ENCODE measurements at regions not wholly inside any gene's neighbourhood (a gene's known extent, or its start where the extent isn't known, plus 50 kb on each side); places are given as distances from the start of the nearest gene placed in this dataset.

DNA sequence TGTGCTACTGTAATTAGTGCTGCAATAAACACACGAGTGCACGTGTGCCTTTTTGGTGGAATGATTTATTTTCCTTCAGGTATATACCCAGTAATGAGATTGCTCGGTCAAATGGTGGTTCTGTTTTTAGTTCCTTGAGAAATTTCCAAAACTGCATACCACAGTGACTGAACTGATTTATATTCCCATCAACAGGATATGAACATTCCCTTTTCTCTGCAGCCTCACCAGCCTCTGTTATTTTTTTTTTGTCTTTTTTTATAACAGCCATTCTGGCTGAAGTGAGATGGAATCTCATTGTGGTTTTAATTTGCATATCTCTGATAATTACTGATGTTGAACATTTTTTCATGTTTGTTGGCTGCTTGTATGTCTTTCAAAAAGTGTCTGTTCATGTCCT is 922.9 kb upstream of the LRRN3 start:
- H3K4me1 Mint-ChIP-seq (ENCODE audit: low read depth in 2 of 2), result no peaks in the 10 kb centered on the region
- H3K4me3 Mint-ChIP-seq, result no peak overlapping the region
- DNase-seq (ENCODE audit: low spot score), result no peak
- H3K36me3 Mint-ChIP-seq, result no peaks in the 10 kb centered on the region
- no peak for ATAC-seq
- H3K27ac Mint-ChIP-seq, result no peak overlapping the region
- H3K27me3 Mint-ChIP-seq, result no peaks in the 10 kb centered on the region
- peaks cover 22% of the 10 kb centered on the region for H3K9me3 Mint-ChIP-seq

DNA sequence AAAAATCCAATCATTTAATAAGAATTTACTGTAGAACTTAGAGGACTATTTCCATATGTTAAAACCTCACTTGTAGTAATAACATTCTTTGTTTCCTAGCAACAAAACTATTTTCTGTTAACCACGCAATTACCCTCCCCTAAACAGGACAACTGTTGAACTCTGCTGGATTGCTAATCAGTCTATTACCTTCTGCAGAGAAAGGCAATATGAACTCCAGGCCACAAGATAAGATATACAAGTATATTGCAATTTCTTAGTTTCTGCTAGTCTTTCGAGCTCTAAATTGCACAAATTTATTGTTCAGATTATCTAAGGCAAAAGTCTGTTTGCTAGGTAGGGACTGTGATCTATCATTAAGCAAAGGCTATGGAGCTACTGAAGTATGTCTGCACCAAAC is 920.1 kb upstream of the LRRN3 start:
- no peaks in the 10 kb centered on the region for H3K27me3 Mint-ChIP-seq
- no peaks in the 10 kb centered on the region for H3K4me1 Mint-ChIP-seq (ENCODE audit: low read depth in 2 of 2)
- DNase-seq (ENCODE audit: low spot score) (no peak), ATAC-seq (no peak)
- H3K36me3 Mint-ChIP-seq, result peaks cover 5% of the 10 kb centered on the region
- peaks cover 27% of the 10 kb centered on the region for H3K9me3 Mint-ChIP-seq
- H3K27ac Mint-ChIP-seq, result no peak overlapping the region
- no peak overlapping the region for H3K4me3 Mint-ChIP-seq

DNA sequence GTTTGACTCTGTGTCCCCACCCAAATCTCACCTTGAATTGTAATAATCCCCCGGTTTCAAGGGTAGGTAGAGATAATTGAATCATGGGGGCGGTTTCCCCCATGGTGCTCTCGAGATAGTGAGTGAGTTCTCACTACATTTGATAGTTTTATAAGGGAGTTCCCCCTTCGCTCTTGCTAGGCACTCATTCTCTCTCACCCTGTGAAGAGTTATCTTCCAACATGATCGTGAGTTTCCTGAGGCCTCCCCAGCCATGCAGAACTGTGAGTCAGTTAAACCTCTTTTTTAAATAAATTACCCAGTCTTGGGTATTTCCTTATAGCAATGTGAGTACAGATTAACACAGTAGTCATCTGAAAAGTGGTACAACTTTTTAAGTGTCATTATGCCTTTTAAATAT is 913.5 kb upstream of the LRRN3 start:
- H3K4me1 Mint-ChIP-seq (ENCODE audit: low read depth in 2 of 2), result no peaks in the 10 kb centered on the region
- peaks cover 5% of the 10 kb centered on the region for H3K36me3 Mint-ChIP-seq
- H3K27ac Mint-ChIP-seq, result no peak overlapping the region

DNA sequence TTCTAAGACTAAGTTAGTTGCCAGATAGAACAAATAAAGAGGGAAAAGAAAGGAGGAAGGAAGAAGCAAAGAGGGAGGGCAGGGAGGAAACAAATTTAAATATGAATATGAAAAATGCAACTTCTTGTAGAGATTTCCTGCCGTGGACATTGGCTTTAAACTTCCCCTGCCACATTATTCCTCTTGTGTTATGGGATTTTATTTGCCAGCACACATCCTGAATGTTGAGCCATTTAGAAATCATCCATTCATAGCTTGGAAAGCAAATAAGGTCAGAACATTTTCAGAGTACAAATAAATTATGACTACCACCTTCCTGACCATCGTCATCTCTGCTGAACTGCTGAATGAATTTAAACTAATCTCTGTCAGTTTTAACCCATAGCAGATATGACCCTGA is 911.9 kb upstream of the LRRN3 start:
- Mint-ChIP-seq H3K4me3 (no peak overlapping the region), H3K27ac (no peak overlapping the region), H3K9me3 (peaks cover 6% of the 10 kb centered on the region), H3K4me1 (ENCODE audit: low read depth in 2 of 2) (no peaks in the 10 kb centered on the region), H3K27me3 (no peaks in the 10 kb centered on the region), H3K36me3 (peaks cover 2% of the 10 kb centered on the region)
- ATAC-seq (no peak), DNase-seq (ENCODE audit: low spot score) (no peak)

More for the DNA sequence above, 913.5 kb upstream of the LRRN3 start:
- DNase-seq (ENCODE audit: low spot score) (no peak), ATAC-seq (no peak)
- H3K27me3 Mint-ChIP-seq, result no peaks in the 10 kb centered on the region
- H3K4me3 Mint-ChIP-seq, result no peak overlapping the region
- peaks cover 9% of the 10 kb centered on the region for H3K9me3 Mint-ChIP-seq

DNA sequence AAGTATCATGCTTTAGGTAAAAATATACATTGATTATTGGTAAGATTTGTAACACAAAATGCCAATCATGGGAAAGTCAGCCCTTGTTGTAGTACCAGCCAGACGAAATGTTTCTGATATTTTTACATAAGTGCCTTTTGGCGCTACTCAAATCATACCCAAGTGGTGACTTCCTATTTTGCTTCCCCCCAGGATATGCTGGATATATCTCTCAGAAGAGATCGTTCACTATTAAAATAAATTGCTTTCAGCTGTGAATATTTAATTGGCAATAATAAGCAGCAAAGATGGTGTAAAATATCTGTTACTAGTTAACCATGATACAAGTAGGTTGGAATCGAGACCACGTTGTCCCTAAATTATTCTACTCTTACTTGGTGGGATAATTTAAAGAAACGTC is 909.2 kb upstream of the LRRN3 start:
- Mint-ChIP-seq H3K27ac (no peak overlapping the region), H3K4me1 (ENCODE audit: low read depth in 2 of 2) (no peaks in the 10 kb centered on the region), H3K36me3 (peaks cover 6% of the 10 kb centered on the region), H3K9me3 (peaks cover 5% of the 10 kb centered on the region), H3K4me3 (no peak overlapping the region), H3K27me3 (no peaks in the 10 kb centered on the region)
- DNase-seq (ENCODE audit: low spot score), result no peak
- no peak for ATAC-seq

DNA sequence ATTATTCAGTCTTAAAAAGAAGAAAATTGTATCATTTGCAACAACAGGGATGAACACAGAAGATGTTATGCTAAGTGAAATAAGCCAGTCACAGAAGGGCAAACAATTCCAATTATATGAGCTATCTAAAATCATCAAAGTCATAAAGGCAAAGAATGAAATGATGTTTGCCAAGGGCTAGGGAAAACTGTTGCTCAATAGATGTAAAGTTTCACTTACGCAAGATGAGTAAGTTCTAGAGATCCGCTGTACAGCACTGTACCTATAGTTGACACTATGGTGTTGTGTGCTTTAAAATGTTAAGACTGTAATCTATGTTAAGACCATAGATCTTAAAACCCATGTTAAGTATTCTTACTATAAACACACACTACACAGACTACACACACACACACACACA is 904.6 kb upstream of the LRRN3 start:
- H3K4me1 Mint-ChIP-seq (ENCODE audit: low read depth in 2 of 2), result no peaks in the 10 kb centered on the region
- no peak for ATAC-seq
- H3K4me3 Mint-ChIP-seq, result no peak overlapping the region
- no peak overlapping the region for H3K27ac Mint-ChIP-seq
- no peaks in the 10 kb centered on the region for H3K27me3 Mint-ChIP-seq
- peaks cover 9% of the 10 kb centered on the region for H3K9me3 Mint-ChIP-seq
- no peak for DNase-seq (ENCODE audit: low spot score)
- peaks cover 10% of the 10 kb centered on the region for H3K36me3 Mint-ChIP-seq

DNA sequence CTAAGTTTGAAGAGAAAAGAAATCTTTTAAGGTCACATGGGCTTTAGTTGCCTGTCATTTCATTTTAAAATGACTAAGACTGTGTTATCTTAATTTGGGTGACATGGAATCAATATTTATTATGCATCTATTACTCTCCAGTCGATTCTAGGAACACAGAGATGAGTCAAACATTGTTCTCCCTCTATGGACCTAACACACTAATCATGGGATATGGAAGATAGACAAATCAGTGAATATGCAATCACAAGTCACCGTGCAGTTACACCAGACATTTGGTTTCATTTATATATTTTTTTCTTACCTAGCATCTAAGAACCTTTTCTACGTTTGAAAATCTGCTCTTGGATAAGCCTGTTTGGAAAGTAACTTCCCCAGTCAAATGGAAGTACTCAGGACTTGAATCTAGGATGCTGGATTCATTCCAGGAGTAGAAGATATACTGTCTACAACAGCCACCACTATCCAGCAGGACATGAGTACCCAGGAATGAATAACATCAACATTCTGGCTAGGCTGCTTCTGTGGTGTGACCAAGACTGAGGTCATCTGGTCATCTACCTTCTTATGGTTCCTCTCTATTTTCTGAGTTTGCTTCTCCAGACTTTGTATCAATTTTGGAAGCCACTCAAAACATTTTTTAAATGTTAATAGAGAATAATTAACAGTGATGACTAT is 902.9 kb upstream of the LRRN3 start:
- Mint-ChIP-seq H3K9me3 (peaks cover 12% of the 10 kb centered on the region), H3K36me3 (peaks cover 10% of the 10 kb centered on the region), H3K27ac (no peak overlapping the region), H3K4me1 (ENCODE audit: low read depth in 2 of 2) (no peaks in the 10 kb centered on the region), H3K27me3 (no peaks in the 10 kb centered on the region), H3K4me3 (no peak overlapping the region)
- no peak for DNase-seq (ENCODE audit: low spot score)
- ATAC-seq, result no peak

DNA sequence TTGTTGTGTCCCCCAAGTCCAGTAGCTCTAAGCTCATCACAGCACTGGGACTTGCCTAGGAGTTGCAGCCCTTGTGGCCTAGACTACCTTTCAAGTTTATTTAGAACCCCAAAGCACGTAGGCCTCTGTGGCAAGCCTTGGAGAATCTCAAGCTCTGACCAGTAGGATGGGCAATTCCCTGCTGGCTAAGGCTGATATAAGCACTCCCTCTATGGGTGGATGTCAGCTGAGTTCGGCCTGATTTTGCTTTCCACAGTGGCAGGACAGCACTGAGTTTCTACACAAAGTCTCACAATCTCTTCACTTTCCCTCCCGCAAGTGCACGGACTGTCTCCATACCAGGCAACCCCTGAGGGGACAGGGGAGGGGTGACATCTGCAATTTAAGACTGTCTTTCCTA is 886.4 kb upstream of the LRRN3 start:
- DNase-seq (ENCODE audit: low spot score), result no peak
- Mint-ChIP-seq H3K9me3 (peaks cover 3% of the 10 kb centered on the region), H3K27me3 (no peaks in the 10 kb centered on the region), H3K36me3 (peaks cover 13% of the 10 kb centered on the region), H3K4me3 (no peak overlapping the region), H3K27ac (no peak overlapping the region), H3K4me1 (ENCODE audit: low read depth in 2 of 2) (no peaks in the 10 kb centered on the region)
- no peak for ATAC-seq

DNA sequence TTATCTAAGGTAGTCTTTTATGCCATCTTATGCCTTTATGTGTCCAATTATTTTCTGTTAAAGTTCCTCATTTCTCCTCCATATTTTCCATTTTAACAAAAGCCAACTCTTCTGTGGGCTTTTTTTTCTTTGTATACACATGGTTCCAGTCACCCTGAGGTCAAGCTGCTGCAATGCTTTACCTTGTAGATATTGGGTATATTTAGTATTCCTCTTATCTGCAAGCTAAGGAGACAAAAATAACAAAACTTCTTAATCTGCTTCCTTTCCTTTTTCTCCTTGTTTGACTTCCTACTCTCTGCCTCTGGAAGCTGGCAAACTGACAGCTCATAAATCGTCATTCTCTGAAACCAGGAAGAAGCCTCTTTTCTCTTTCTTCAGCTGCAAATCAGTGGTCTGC is 885.0 kb upstream of the LRRN3 start:
- no peak overlapping the region for H3K27ac Mint-ChIP-seq
- no peaks in the 10 kb centered on the region for H3K27me3 Mint-ChIP-seq
- no peaks in the 10 kb centered on the region for H3K4me1 Mint-ChIP-seq (ENCODE audit: low read depth in 2 of 2)
- peaks cover 6% of the 10 kb centered on the region for H3K9me3 Mint-ChIP-seq
- DNase-seq (ENCODE audit: low spot score) (no peak), ATAC-seq (no peak)
- peaks cover 6% of the 10 kb centered on the region for H3K36me3 Mint-ChIP-seq
- no peak overlapping the region for H3K4me3 Mint-ChIP-seq

DNA sequence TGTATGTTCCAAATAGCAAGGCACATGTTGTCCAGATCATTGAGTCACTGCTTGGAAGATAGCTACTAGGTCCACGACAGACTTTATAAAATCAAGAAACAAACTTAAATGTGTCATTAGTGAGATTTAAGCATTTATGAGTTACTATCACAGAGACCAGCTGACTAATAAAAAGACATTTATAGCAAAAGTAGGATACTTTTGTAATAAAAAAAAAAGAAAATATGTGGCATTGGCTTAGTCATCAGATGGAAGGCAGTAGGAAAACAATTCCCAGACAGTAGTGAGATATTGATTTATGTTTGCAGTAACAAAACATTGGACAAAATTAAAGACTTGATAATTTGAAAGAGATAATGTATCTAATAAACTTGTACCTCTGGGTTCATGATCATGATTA is 881.0 kb upstream of the LRRN3 start:
- Mint-ChIP-seq H3K4me3 (no peak overlapping the region), H3K9me3 (peaks cover 14% of the 10 kb centered on the region), H3K4me1 (ENCODE audit: low read depth in 2 of 2) (no peaks in the 10 kb centered on the region), H3K36me3 (peaks cover 6% of the 10 kb centered on the region), H3K27me3 (no peaks in the 10 kb centered on the region), H3K27ac (no peak overlapping the region)
- DNase-seq (ENCODE audit: low spot score) (no peak), ATAC-seq (no peak)

DNA sequence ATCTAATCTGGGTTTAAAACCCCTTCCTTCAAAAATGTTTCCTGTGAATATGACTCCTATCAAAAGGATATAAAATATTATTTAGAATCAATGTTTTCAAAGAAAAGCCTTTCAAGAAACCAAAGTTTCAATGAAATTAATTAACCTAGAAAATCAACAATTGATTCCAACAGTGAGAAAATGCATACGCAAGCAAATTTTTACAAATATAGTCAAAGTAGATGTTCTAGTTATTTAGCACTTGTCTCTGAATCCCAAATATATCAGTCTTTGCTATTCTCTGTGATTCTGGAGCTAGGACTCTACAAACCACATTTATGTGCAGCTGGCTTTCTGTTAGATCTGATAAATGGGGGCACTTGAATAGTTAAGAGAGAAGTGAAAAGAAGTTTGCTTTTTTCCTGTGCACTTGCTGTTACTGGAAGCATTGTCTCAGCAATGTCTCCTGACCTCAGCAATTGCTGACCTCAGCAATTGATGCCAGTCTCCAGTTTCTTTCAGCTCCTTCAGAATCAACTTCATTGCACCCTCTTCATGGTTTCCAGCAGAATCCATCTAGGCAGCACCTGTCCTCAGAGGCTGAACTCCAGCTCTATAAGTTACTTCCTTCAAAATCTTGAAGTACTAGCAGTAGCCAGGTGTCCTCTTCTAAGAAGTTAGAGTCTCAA is 879.9 kb upstream of the LRRN3 start:
- no peak overlapping the region for H3K27ac Mint-ChIP-seq
- no peak for DNase-seq (ENCODE audit: low spot score)
- ATAC-seq, result no peak
- no peaks in the 10 kb centered on the region for H3K4me1 Mint-ChIP-seq (ENCODE audit: low read depth in 2 of 2)
- H3K36me3 Mint-ChIP-seq, result peaks cover 3% of the 10 kb centered on the region
- H3K9me3 Mint-ChIP-seq, result peaks cover 21% of the 10 kb centered on the region
- no peaks in the 10 kb centered on the region for H3K27me3 Mint-ChIP-seq
- no peak overlapping the region for H3K4me3 Mint-ChIP-seq

DNA sequence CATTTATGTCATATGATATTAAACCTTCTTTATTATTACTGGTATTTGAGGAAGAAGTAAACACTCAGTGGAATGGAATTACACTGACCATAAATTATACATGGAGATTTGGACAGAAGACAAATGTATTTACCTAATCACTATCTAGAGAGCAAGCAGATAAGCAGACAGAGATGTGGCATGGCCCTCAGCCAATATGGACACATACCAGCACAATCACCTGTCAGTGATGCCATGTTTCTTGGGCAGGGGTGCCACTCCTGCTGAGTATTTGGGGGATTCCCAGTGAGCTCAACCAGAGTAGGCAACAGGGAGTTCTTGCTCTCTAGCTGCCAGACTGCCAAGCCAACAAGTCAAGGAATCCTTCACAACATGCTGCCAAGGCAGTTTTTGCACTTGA is 866.3 kb upstream of the LRRN3 start:
- DNase-seq (ENCODE audit: low spot score) (no peak), ATAC-seq (no peak)
- no peaks in the 10 kb centered on the region for H3K36me3 Mint-ChIP-seq
- no peak overlapping the region for H3K4me3 Mint-ChIP-seq
- H3K27ac Mint-ChIP-seq, result no peak overlapping the region
- no peaks in the 10 kb centered on the region for H3K27me3 Mint-ChIP-seq
- H3K4me1 Mint-ChIP-seq (ENCODE audit: low read depth in 2 of 2), result no peaks in the 10 kb centered on the region
- H3K9me3 Mint-ChIP-seq, result peaks cover 14% of the 10 kb centered on the region

DNA sequence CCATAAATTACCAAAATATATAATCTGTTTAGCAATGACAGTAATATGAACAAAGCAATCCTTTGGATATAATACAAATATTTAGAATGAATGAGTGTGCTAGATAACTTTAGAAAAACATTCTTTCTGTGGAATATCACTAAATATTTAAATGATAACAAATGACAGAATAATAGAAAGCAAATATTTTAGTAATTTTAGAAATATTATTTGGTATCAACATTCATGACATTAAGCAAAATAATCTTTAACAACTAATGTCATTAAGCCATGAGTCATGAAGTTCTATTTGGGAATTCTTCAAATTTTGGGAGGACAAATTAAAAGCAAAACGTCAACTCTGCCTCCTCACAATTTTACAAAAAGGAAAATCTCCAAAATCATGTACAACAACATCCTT is 844.8 kb upstream of the LRRN3 start:
- Mint-ChIP-seq H3K4me3 (no peak overlapping the region), H3K9me3 (peaks cover 4% of the 10 kb centered on the region), H3K36me3 (no peaks in the 10 kb centered on the region), H3K4me1 (ENCODE audit: low read depth in 2 of 2) (no peaks in the 10 kb centered on the region), H3K27me3 (no peaks in the 10 kb centered on the region), H3K27ac (no peak overlapping the region)
- DNase-seq (ENCODE audit: low spot score) (no peak), ATAC-seq (no peak)

DNA sequence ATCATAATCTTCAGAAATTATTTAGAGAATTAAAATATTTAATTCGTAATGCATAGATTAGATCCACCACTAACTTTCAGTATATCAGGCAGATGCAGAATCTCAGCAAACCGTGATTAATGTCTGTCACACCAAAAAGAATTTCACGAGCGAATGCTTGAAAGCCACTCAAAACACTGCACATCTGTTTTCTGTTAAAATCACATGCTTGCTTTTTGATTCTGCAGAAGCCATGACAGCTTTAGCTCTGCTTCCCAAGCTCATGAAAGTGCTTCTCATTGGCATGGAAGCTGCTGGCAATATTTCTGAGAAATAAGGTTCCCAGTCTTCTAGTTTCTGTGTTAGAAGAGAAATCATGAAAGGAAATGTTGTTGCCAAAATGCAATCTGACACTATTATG is 837.8 kb upstream of the LRRN3 start:
- Mint-ChIP-seq H3K4me3 (no peak overlapping the region), H3K36me3 (no peaks in the 10 kb centered on the region), H3K27ac (no peak overlapping the region), H3K27me3 (no peaks in the 10 kb centered on the region), H3K9me3 (peaks cover 9% of the 10 kb centered on the region), H3K4me1 (ENCODE audit: low read depth in 2 of 2) (no peaks in the 10 kb centered on the region)
- ATAC-seq (no peak), DNase-seq (ENCODE audit: low spot score) (no peak)

DNA sequence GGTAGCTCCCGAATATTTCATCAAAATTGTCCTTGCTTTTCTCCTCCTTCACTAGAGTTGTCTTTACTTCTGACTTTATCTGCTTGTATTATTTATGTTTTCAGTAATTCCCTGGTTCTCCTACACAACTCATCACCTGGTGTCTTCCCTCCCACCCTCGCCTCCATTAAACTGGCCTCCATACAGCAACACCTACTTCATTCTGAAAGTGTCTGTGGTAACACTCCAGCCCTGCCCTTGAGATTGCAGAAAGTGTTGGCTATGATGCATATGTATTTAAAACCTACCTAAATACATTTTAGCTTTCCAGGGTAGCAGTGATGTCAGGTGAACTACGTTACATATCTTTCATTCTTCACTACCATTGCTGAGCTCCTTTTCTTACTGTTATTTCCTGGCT is 833.3 kb upstream of the LRRN3 start:
- no peak overlapping the region for H3K27ac Mint-ChIP-seq
- no peaks in the 10 kb centered on the region for H3K4me1 Mint-ChIP-seq (ENCODE audit: low read depth in 2 of 2)
- DNase-seq (ENCODE audit: low spot score) (no peak), ATAC-seq (no peak)
- no peak overlapping the region for H3K4me3 Mint-ChIP-seq
- H3K9me3 Mint-ChIP-seq, result peaks cover 12% of the 10 kb centered on the region
- H3K36me3 Mint-ChIP-seq, result no peaks in the 10 kb centered on the region
- H3K27me3 Mint-ChIP-seq, result no peaks in the 10 kb centered on the region
